H9 (cell line): ENCODE measurements at regions not wholly inside any gene's neighbourhood (a gene's known extent, or its start where the extent isn't known, plus 50 kb on each side); places are given as distances from the start of the nearest gene placed in this dataset.

Experiments used
- DNase-seq: peaks from one replicate; pipeline ENCODE4 v3.0.0-alpha.2; 2017
- H2AFZ ChIP-seq: one replicate; pipeline ENCODE4 v1.6.1; 2013; ENCODE audit warnings: mild to moderate bottlenecking, low read length, control low read depth, moderate library complexity
- H2AK5ac ChIP-seq: 2 replicates; pipeline ENCODE4 v1.6.1; 2013; ENCODE audit warnings: low read length, control low read depth, mixed read lengths; ENCODE audit not compliant: insufficient read length
- H2BK120ac ChIP-seq: one replicate; pipeline ENCODE4 v1.6.1; 2013; ENCODE audit warnings: low read depth, mild to moderate bottlenecking, low read length, control low read depth, inconsistent platforms; ENCODE audit not compliant: poor library complexity, severe bottlenecking
- H2BK12ac ChIP-seq: 2 replicates; pipeline ENCODE4 v1.6.1; 2013; ENCODE audit warnings: low read length, control low read depth, mixed read lengths, low read depth; ENCODE audit not compliant: insufficient read length
- H2BK15ac ChIP-seq: 2 replicates; pipeline ENCODE4 v1.6.1; 2013; ENCODE audit warnings: low read depth, low read length, control low read depth
- H2BK20ac ChIP-seq: one replicate; pipeline ENCODE4 v1.6.1; 2013; ENCODE audit warnings: low read depth, mild to moderate bottlenecking, low read length, control low read depth, inconsistent platforms; ENCODE audit not compliant: poor library complexity, severe bottlenecking
- H2BK5ac ChIP-seq: 2 replicates; pipeline ENCODE4 v1.6.1; 2013; ENCODE audit warnings: low read length, control low read depth, mixed read lengths; ENCODE audit not compliant: insufficient read length
- H3K14ac ChIP-seq: 2 replicates; pipeline ENCODE4 v1.6.1; 2013; ENCODE audit warnings: low read length, control low read depth; ENCODE audit not compliant: insufficient read depth
- H3K18ac ChIP-seq: 2 replicates; pipeline ENCODE4 v1.6.1; 2013; ENCODE audit warnings: low read depth, mild to moderate bottlenecking, mixed read lengths, low read length, control low read depth; ENCODE audit not compliant: insufficient read length
- H3K23ac ChIP-seq: 2 replicates; pipeline ENCODE4 v1.6.1; 2013; ENCODE audit warnings: low read length, control low read depth, mixed read lengths, low read depth; ENCODE audit not compliant: insufficient read length
- H3K23me2 ChIP-seq: 2 replicates; pipeline ENCODE4 v1.6.1; 2013; ENCODE audit warnings: low read depth, mild to moderate bottlenecking, mixed read lengths, low read length, control low read depth; ENCODE audit not compliant: insufficient read length, poor library complexity, severe bottlenecking
- H3K27ac ChIP-seq: 2 replicates; pipeline ENCODE4 v1.5.1; 2013; ENCODE audit warnings: low read length, control low read depth, mixed read lengths, low read depth; ENCODE audit not compliant: insufficient read length
- H3K27me3 ChIP-seq: 2 replicates; pipeline ENCODE4 v1.6.1; 2013; ENCODE audit warnings: low read length, control low read depth, inconsistent platforms; ENCODE audit not compliant: insufficient read depth
- H3K4ac ChIP-seq: 2 replicates; pipeline ENCODE4 v1.6.1; 2013; ENCODE audit warnings: low read depth, mild to moderate bottlenecking, control low read depth, inconsistent platforms, low read length, moderate library complexity
- H3K4me1 ChIP-seq: 2 replicates; pipeline ENCODE4 v1.6.1; 2013; ENCODE audit warnings: low read length, control low read depth, inconsistent platforms; ENCODE audit not compliant: insufficient read depth
- H3K4me2 ChIP-seq: 2 replicates; pipeline ENCODE4 v1.6.1; 2013; ENCODE audit warnings: low read length, control low read depth, mixed read lengths; ENCODE audit not compliant: insufficient read length, insufficient read depth
- H3K56ac ChIP-seq: 2 replicates; pipeline ENCODE4 v1.6.1; 2013; ENCODE audit warnings: low read depth, mild to moderate bottlenecking, mixed read lengths, low read length, control low read depth; ENCODE audit not compliant: insufficient read length
- H3K79me1 ChIP-seq: 2 replicates; pipeline ENCODE4 v1.6.1; 2013; ENCODE audit warnings: low read depth, mild to moderate bottlenecking, moderate library complexity, low read length, control low read depth, inconsistent platforms; ENCODE audit not compliant: insufficient read depth, poor library complexity, severe bottlenecking
- H3K79me2 ChIP-seq: 2 replicates; pipeline ENCODE4 v1.6.1; 2013; ENCODE audit warnings: low read length, control low read depth, inconsistent platforms; ENCODE audit not compliant: insufficient read depth
- H3K9ac ChIP-seq: 2 replicates; pipeline ENCODE4 v1.6.1; 2013; ENCODE audit warnings: low read length, control low read depth, mixed read lengths; ENCODE audit not compliant: insufficient read length; ENCODE audit errors: extremely low read depth
- H3K9me3 ChIP-seq: one replicate; pipeline ENCODE4 v1.6.1; 2013; ENCODE audit warnings: low read depth, low read length, inconsistent platforms; ENCODE audit not compliant: control insufficient read depth
- H3T11ph ChIP-seq: one replicate; pipeline ENCODE4 v1.6.1; 2013; ENCODE audit warnings: mild to moderate bottlenecking, low read length, control low read depth, inconsistent platforms
- H4K20me1 ChIP-seq: one replicate; pipeline ENCODE4 v1.6.1; 2013; ENCODE audit not compliant: control insufficient read depth, insufficient read length, insufficient read depth
- H4K5ac ChIP-seq: 2 replicates; pipeline ENCODE4 v1.6.1; 2013; ENCODE audit warnings: low read depth, mild to moderate bottlenecking, mixed read lengths, low read length, control low read depth; ENCODE audit not compliant: insufficient read length
- H4K8ac ChIP-seq: replicated peaks from 2 replicates; pipeline ENCODE4 v1.6.1; 2013; ENCODE audit warnings: low read length, control low read depth, mixed read lengths, low read depth; ENCODE audit not compliant: insufficient read length
- H4K91ac ChIP-seq: 2 replicates; pipeline ENCODE4 v1.6.1; 2013; ENCODE audit warnings: low read depth, mild to moderate bottlenecking, moderate library complexity, mixed read lengths, low read length, control low read depth; ENCODE audit not compliant: insufficient read length
- H3K27ac Mint-ChIP-seq, 3 experiments: 2 replicates in 2 of 3; 3 replicates in 1 of 3; pipeline ENCODE4 v1.8.0; 2020 to 2021; ENCODE audit warnings: mixed read lengths in 3 of 3, mild to moderate bottlenecking in 1 of 3, moderate library complexity in 1 of 3
- H3K27me3 Mint-ChIP-seq: 2 replicates; pipeline ENCODE4 v1.8.0; 2021; ENCODE audit warnings: low read depth, mild to moderate bottlenecking, moderate library complexity, mixed read lengths
- H3K36me3 Mint-ChIP-seq, 3 experiments: 2 replicates in 2 of 3; 3 replicates in 1 of 3; pipeline ENCODE4 v1.8.0; 2020 to 2021; ENCODE audit warnings: low read depth in 3 of 3, mixed read lengths in 3 of 3; ENCODE audit not compliant: insufficient read depth in 1 of 3
- H3K4me1 Mint-ChIP-seq, 2 experiments: 2 replicates each; pipeline ENCODE4 v1.8.0; 2020; ENCODE audit warnings: mixed read lengths in 2 of 2
- H3K4me3 Mint-ChIP-seq, 2 experiments: 2 replicates in 1 of 2; 3 replicates in 1 of 2; pipeline ENCODE4 v1.8.0; 2020 to 2021; ENCODE audit warnings: mild to moderate bottlenecking in 2 of 2, mixed read lengths in 2 of 2, moderate library complexity in 1 of 2
- H3K9me3 Mint-ChIP-seq, 2 experiments: 2 replicates in 1 of 2; 3 replicates in 1 of 2; pipeline ENCODE4 v1.8.0; 2020; ENCODE audit warnings: mild to moderate bottlenecking in 2 of 2, mixed read lengths in 2 of 2, moderate library complexity in 1 of 2
- WGBS: extraction: QIAGEN DNeasy Blood & Tissue Kit; methylation state at CpG from one replicate; pipeline ENCODE4 v1.1.7; 2013; ENCODE audit warnings: missing lambda C conversion rate, low lambda C conversion rate, mixed read lengths; ENCODE audit not compliant: insufficient read length; ENCODE audit errors: extremely low coverage; 5-methylcytosine and 5-hydroxymethylcytosine counted together
- TF ChIP-seq, protein P1 (sequence below): fragments of 200-600 bp; sonication (generic); conservative IDR thresholded peaks from 3 replicates; pipeline ENCODE4 v1.8.0; 2021; ENCODE audit warnings: antibody characterized with exemption, mild to moderate bottlenecking

DNA sequence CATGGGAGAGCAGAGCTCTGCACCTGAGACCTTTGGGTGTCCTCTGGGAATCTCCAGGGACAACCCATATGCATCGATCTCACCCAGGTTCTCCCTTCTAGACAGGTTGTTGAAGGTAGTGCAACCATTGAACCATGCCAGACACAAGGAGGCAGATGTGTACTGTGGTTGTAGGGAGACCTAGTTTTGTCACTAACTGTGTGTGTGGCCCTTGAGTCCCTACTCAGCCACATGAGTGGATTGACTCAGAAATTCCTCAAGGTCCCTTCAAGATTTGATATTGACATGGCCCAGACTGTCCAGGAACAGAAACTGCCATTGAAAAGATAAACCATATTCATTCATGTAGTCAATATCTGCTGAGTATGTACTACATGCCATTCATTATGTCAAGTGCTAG lies 396.4 kb upstream of the CCL2 start:
- Mint-ChIP-seq H3K36me3 (no peaks in the 10 kb centered on the region), H3K27me3 (peaks cover 15% of the 10 kb centered on the region), H3K27ac (no peak overlapping the region), H3K9me3 (no peaks in the 10 kb centered on the region), H3K4me3 (no peak overlapping the region), H3K4me1 (peaks cover 10 to 12% of the 10 kb centered on the region in 2 experiments)
- H3K9ac ChIP-seq, result no peak overlapping the region
- H2BK20ac ChIP-seq, result no peak overlapping the region
- H2AFZ ChIP-seq, result no peak overlapping the region
- no peaks in the 10 kb centered on the region for H4K20me1 ChIP-seq
- no peak for DNase-seq
- H2AK5ac ChIP-seq, result no peak overlapping the region
- H3K27me3 ChIP-seq, result no peaks in the 10 kb centered on the region; the same call in 1 of the 2 replicates
- H2BK5ac ChIP-seq, result no peak overlapping the region
- H2BK12ac ChIP-seq, result no peak overlapping the region
- H3K4me2 ChIP-seq, result no peak overlapping the region
- no peak overlapping the region for H2BK120ac ChIP-seq
- H3K9me3 ChIP-seq, result no peaks in the 10 kb centered on the region
- H4K91ac ChIP-seq, result no peak overlapping the region
- no peak overlapping the region for H3T11ph ChIP-seq
- no peaks in the 10 kb centered on the region for H3K79me1 ChIP-seq
- no peak overlapping the region for H3K4ac ChIP-seq
- no peak overlapping the region for H3K18ac ChIP-seq
- H3K27ac ChIP-seq, result no peak overlapping the region
- no peak overlapping the region for H3K23ac ChIP-seq
- H3K56ac ChIP-seq, result no peak overlapping the region
- no peak overlapping the region for H3K14ac ChIP-seq
- no peak overlapping the region for H4K5ac ChIP-seq
- no peaks in the 10 kb centered on the region; the same call in 1 of the 2 replicates for H3K79me2 ChIP-seq
- TF ChIP-seq, protein P1, sequence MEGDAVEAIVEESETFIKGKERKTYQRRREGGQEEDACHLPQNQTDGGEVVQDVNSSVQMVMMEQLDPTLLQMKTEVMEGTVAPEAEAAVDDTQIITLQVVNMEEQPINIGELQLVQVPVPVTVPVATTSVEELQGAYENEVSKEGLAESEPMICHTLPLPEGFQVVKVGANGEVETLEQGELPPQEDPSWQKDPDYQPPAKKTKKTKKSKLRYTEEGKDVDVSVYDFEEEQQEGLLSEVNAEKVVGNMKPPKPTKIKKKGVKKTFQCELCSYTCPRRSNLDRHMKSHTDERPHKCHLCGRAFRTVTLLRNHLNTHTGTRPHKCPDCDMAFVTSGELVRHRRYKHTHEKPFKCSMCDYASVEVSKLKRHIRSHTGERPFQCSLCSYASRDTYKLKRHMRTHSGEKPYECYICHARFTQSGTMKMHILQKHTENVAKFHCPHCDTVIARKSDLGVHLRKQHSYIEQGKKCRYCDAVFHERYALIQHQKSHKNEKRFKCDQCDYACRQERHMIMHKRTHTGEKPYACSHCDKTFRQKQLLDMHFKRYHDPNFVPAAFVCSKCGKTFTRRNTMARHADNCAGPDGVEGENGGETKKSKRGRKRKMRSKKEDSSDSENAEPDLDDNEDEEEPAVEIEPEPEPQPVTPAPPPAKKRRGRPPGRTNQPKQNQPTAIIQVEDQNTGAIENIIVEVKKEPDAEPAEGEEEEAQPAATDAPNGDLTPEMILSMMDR, result no peak
- no peaks in the 10 kb centered on the region for H3K23me2 ChIP-seq
- peaks cover 6% of the 10 kb centered on the region; the same call in 1 of the 2 replicates for H3K4me1 ChIP-seq
- WGBS, result no CpG with 5 or more reads among the region's 1 CpG
- no peak overlapping the region for H2BK15ac ChIP-seq
- no peak overlapping the region for H4K8ac ChIP-seq
